GM12878 (cell line): ENCODE measurements at regions not wholly inside any gene's neighbourhood (a gene's known extent, or its start where the extent isn't known, plus 50 kb on each side); places are given as distances from the start of the nearest gene placed in this dataset.

Experiments
- ATAC-seq: fragments of 200-7000 bp; cut with Tn5 transposase; 3 replicates; pipeline ENCODE4 v1.9.1; 2020; ENCODE audit warnings: mild to moderate bottlenecking, moderate library complexity
- BruUV-seq: library from RNA; stranded (reverse); fragments of 400-500 nt; replicated peaks from 2 replicates; lab custom pipeline; 2021; lab: Mats Ljungman, UMichigan
- CTCF ChIA-PET: fragments of 300-600 bp; sonication (Branson Sonifier 250); formaldehyde crosslinking; extraction: SDS; loops from one replicate; lab custom pipeline; 2021; ENCODE audit warnings: inconsistent platforms; lab: Yijun Ruan, JAX
- POLR2A ChIA-PET: fragments of 350-600 bp; formaldehyde crosslinking; extraction: SDS; loops from one replicate; lab custom pipeline; 2021; ENCODE audit warnings: inconsistent platforms; lab: Charles Lee
- RAD21 ChIA-PET: fragments of 300-600 bp; sonication (Branson Sonifier 250); formaldehyde crosslinking; loops from one replicate; lab custom pipeline; 2023; ENCODE audit warnings: antibody characterized with exemption; ENCODE audit not compliant: unreplicated experiment; lab: Charles Lee
- SMC1A ChIA-PET: fragments of 300-600 bp; sonication (Branson Sonifier 250); formaldehyde crosslinking; loops from one replicate; lab custom pipeline; 2023; ENCODE audit not compliant: unreplicated experiment, uncharacterized antibody; lab: Charles Lee
- DNase-seq: peaks from one replicate; pipeline ENCODE4 v3.0.0-alpha.2; 2011; ENCODE audit warnings: low read depth, low spot score
- FAIRE-seq: peaks from 3 replicates; lab custom pipeline; 2011; peaks lifted over from hg19 to GRCh38; lab: Jason Lieb, UNC
- H2AFZ ChIP-seq: 2 replicates; pipeline ENCODE4 v1.6.0; 2011; ENCODE audit warnings: low read depth, low read length, control low read depth; ENCODE audit not compliant: control insufficient read depth
- H3K27ac ChIP-seq: 2 replicates; pipeline ENCODE4 v1.5.1; 2011; ENCODE audit warnings: control low read depth; ENCODE audit not compliant: control insufficient read depth, insufficient read depth
- H3K27me3 ChIP-seq, 2 experiments: replicated peaks in 1 of 2; 2 replicates each; pipeline versions ENCODE4 v1.6.0 to v1.6.1; 2011; ENCODE audit warnings: low read length in 1 of 2; ENCODE audit not compliant: control insufficient read depth in 2 of 2, insufficient read depth in 2 of 2
- H3K36me3 ChIP-seq, 2 experiments: 2 replicates each; pipeline ENCODE4 v1.5.1; 2011; ENCODE audit warnings: low read length in 1 of 2; ENCODE audit not compliant: control insufficient read depth in 2 of 2, insufficient read depth in 2 of 2
- H3K4me1 ChIP-seq: 2 replicates; pipeline ENCODE4 v1.6.1; 2011; ENCODE audit warnings: mild to moderate bottlenecking, low read length, moderate library complexity, mixed read lengths; ENCODE audit not compliant: control insufficient read depth, insufficient read depth
- H3K4me2 ChIP-seq: 2 replicates; pipeline ENCODE4 v1.6.0; 2011; ENCODE audit warnings: control low read depth; ENCODE audit not compliant: control insufficient read depth, insufficient read depth
- H3K4me3 ChIP-seq: fragments of 200-600 bp; sonication (generic); 2 replicates; pipeline ENCODE4 v1.5.1; 2016
- H3K79me2 ChIP-seq: 2 replicates; pipeline ENCODE4 v1.6.0; 2011; ENCODE audit warnings: low read length; ENCODE audit not compliant: control insufficient read depth, insufficient read depth
- H3K9ac ChIP-seq: 2 replicates; pipeline ENCODE4 v1.8.0; 2011; ENCODE audit warnings: low read length, control low read depth, mixed read lengths; ENCODE audit not compliant: control insufficient read depth, insufficient read depth
- H3K9me3 ChIP-seq: replicated peaks from 3 replicates; pipeline ENCODE4 v1.5.1; 2011; ENCODE audit warnings: mild to moderate bottlenecking, low read length; ENCODE audit not compliant: control insufficient read depth, insufficient read depth
- H4K20me1 ChIP-seq: 2 replicates; pipeline ENCODE4 v1.6.0; 2011; ENCODE audit not compliant: control insufficient read depth, insufficient read depth
- CTCF ChIP-seq, 3 experiments: IDR thresholded peaks in 2 of 3; conservative IDR thresholded peaks in 1 of 3; 2 replicates each; pipeline ENCODE4 v1.5.1; 2011; ENCODE audit warnings: low read depth in 3 of 3, low read length in 3 of 3, mild to moderate bottlenecking in 3 of 3, control low read depth in 2 of 3, moderate library complexity in 2 of 3, inconsistent platforms in 1 of 3, mixed read lengths in 1 of 3; ENCODE audit not compliant: control insufficient read depth in 2 of 3, insufficient read depth in 1 of 3; ENCODE audit errors: extremely low read depth in 1 of 3
- WGBS: methylation state at CpG from one replicate; pipeline ENCODE4 v1.1.6; 2016; ENCODE audit warnings: low lambda C conversion rate; ENCODE audit not compliant: insufficient replicate concordance, insufficient coverage; ENCODE audit errors: missing lambda C conversion rate; 5-methylcytosine and 5-hydroxymethylcytosine counted together
- in situ Hi-C: fragments of 300-500 bp; cut with MboI; formaldehyde crosslinking; loops from 9 replicates; pipeline ENCODE4 v1.14.3; 2018; ENCODE audit warnings: mixed read lengths
- intact Hi-C: fragments of 100-400 bp; cut with micrococcal nuclease; formaldehyde crosslinking; loops from one replicate; pipeline ENCODE4 v1.14.2; 2022; ENCODE audit not compliant: unreplicated experiment
- TF ChIP-seq, protein P1 (sequence below): IDR thresholded peaks from 2 replicates; pipeline ENCODE4 v1.6.1; 2012; ENCODE audit warnings: mild to moderate bottlenecking, low read depth, low read length

- no peak overlapping the region for H3K27ac ChIP-seq
- intact Hi-C loops (no loop called here), in situ Hi-C loops (no loop called here)
- H3K4me1 ChIP-seq, result no peaks in the 10 kb centered on the region
- H3K79me2 ChIP-seq, result no peaks in the 10 kb centered on the region
- H3K9ac ChIP-seq, result no peak overlapping the region
- H3K36me3 ChIP-seq, result no peaks in the 10 kb centered on the region
- no peaks in the 10 kb centered on the region for H3K27me3 ChIP-seq
- TF ChIP-seq, protein P1, sequence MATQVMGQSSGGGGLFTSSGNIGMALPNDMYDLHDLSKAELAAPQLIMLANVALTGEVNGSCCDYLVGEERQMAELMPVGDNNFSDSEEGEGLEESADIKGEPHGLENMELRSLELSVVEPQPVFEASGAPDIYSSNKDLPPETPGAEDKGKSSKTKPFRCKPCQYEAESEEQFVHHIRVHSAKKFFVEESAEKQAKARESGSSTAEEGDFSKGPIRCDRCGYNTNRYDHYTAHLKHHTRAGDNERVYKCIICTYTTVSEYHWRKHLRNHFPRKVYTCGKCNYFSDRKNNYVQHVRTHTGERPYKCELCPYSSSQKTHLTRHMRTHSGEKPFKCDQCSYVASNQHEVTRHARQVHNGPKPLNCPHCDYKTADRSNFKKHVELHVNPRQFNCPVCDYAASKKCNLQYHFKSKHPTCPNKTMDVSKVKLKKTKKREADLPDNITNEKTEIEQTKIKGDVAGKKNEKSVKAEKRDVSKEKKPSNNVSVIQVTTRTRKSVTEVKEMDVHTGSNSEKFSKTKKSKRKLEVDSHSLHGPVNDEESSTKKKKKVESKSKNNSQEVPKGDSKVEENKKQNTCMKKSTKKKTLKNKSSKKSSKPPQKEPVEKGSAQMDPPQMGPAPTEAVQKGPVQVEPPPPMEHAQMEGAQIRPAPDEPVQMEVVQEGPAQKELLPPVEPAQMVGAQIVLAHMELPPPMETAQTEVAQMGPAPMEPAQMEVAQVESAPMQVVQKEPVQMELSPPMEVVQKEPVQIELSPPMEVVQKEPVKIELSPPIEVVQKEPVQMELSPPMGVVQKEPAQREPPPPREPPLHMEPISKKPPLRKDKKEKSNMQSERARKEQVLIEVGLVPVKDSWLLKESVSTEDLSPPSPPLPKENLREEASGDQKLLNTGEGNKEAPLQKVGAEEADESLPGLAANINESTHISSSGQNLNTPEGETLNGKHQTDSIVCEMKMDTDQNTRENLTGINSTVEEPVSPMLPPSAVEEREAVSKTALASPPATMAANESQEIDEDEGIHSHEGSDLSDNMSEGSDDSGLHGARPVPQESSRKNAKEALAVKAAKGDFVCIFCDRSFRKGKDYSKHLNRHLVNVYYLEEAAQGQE, result no peak
- TF ChIP-seq CTCF (IDR thresholded peaks at IDR 0.05 in 2 of 3, conservative IDR thresholded peaks at IDR 0.05 in 1 of 3; ENCODE audit: control insufficient read depth in 2 of 3, extremely low read depth in 1 of 3, insufficient read depth in 1 of 3, low read depth in 3 of 3, low read length in 3 of 3), result peak; percentile 2 to 33 (median 30); a peak in 3 of 6 replicates
- ATAC-seq (no peak), FAIRE-seq (no peak), DNase-seq (no peak)
- no peak overlapping the region for H3K4me3 ChIP-seq
- no peaks in the 10 kb centered on the region for H4K20me1 ChIP-seq
- H2AFZ ChIP-seq, result no peak overlapping the region
- H3K9me3 ChIP-seq, result no peaks in the 10 kb centered on the region
- CTCF ChIA-PET, result no interaction called here
- SMC1A ChIA-PET, result no interaction called here
- BruUV-seq, result no TSS peak
- RAD21 ChIA-PET, result no interaction called here
- H3K4me2 ChIP-seq, result no peak overlapping the region
- WGBS, result 32% methylated on average over 4 of the region's 4 CpGs
- POLR2A ChIA-PET, result no interaction called here
Measured at GRCh38 chr9:108125625-108126024, 636.1 kb upstream of the KLF4 start.
